ENCODE measurements at regions not wholly inside any gene's neighbourhood (a gene's known extent, or its start where the extent isn't known, plus 50 kb on each side); places are given as distances from the start of the nearest gene placed in this dataset.

DNA sequence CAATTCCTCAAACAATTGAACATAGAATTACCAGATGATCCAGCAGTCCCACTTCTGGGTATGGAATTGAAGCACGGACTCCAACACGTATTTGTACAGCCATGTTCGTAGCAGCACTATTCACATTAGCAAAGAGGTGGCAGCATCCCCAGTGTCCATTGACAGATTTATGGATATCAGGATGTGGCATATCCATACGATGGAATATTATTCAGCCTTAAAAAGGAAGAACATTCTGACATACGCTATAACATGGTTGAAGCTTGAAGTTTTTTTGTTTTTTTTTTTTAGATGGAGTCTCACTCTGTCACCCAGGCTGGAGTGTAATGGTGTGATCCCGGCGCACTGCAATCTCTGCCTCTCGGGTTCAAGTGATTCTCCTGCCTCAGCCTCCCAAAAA, 220.6 kb downstream of the ZIC5 start (continued):
- TF ChIP-seq, protein P1, sequence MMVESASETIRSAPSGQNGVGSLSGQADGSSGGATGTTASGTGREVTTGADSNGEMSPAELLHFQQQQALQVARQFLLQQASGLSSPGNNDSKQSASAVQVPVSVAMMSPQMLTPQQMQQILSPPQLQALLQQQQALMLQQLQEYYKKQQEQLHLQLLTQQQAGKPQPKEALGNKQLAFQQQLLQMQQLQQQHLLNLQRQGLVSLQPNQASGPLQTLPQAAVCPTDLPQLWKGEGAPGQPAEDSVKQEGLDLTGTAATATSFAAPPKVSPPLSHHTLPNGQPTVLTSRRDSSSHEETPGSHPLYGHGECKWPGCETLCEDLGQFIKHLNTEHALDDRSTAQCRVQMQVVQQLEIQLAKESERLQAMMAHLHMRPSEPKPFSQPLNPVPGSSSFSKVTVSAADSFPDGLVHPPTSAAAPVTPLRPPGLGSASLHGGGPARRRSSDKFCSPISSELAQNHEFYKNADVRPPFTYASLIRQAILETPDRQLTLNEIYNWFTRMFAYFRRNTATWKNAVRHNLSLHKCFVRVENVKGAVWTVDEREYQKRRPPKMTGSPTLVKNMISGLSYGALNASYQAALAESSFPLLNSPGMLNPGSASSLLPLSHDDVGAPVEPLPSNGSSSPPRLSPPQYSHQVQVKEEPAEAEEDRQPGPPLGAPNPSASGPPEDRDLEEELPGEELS (CRISPR knock-in tag; IDR thresholded peaks at IDR 0.05): no peak
- no peak for TF ChIP-seq SP1 (CRISPR knock-in tag; conservative IDR thresholded peaks at IDR 0.05)
- TF ChIP-seq, protein P2, sequence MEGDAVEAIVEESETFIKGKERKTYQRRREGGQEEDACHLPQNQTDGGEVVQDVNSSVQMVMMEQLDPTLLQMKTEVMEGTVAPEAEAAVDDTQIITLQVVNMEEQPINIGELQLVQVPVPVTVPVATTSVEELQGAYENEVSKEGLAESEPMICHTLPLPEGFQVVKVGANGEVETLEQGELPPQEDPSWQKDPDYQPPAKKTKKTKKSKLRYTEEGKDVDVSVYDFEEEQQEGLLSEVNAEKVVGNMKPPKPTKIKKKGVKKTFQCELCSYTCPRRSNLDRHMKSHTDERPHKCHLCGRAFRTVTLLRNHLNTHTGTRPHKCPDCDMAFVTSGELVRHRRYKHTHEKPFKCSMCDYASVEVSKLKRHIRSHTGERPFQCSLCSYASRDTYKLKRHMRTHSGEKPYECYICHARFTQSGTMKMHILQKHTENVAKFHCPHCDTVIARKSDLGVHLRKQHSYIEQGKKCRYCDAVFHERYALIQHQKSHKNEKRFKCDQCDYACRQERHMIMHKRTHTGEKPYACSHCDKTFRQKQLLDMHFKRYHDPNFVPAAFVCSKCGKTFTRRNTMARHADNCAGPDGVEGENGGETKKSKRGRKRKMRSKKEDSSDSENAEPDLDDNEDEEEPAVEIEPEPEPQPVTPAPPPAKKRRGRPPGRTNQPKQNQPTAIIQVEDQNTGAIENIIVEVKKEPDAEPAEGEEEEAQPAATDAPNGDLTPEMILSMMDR (IDR thresholded peaks at IDR 0.05): no peak
- no peak for TF ChIP-seq NFATC4 (CRISPR knock-in tag; IDR thresholded peaks at IDR 0.05)
- no peak for TF ChIP-seq ATF1 (CRISPR knock-in tag; IDR thresholded peaks at IDR 0.05)
- TF ChIP-seq, protein P3, sequence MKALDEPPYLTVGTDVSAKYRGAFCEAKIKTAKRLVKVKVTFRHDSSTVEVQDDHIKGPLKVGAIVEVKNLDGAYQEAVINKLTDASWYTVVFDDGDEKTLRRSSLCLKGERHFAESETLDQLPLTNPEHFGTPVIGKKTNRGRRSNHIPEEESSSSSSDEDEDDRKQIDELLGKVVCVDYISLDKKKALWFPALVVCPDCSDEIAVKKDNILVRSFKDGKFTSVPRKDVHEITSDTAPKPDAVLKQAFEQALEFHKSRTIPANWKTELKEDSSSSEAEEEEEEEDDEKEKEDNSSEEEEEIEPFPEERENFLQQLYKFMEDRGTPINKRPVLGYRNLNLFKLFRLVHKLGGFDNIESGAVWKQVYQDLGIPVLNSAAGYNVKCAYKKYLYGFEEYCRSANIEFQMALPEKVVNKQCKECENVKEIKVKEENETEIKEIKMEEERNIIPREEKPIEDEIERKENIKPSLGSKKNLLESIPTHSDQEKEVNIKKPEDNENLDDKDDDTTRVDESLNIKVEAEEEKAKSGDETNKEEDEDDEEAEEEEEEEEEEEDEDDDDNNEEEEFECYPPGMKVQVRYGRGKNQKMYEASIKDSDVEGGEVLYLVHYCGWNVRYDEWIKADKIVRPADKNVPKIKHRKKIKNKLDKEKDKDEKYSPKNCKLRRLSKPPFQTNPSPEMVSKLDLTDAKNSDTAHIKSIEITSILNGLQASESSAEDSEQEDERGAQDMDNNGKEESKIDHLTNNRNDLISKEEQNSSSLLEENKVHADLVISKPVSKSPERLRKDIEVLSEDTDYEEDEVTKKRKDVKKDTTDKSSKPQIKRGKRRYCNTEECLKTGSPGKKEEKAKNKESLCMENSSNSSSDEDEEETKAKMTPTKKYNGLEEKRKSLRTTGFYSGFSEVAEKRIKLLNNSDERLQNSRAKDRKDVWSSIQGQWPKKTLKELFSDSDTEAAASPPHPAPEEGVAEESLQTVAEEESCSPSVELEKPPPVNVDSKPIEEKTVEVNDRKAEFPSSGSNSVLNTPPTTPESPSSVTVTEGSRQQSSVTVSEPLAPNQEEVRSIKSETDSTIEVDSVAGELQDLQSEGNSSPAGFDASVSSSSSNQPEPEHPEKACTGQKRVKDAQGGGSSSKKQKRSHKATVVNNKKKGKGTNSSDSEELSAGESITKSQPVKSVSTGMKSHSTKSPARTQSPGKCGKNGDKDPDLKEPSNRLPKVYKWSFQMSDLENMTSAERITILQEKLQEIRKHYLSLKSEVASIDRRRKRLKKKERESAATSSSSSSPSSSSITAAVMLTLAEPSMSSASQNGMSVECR (CRISPR knock-in tag; IDR thresholded peaks at IDR 0.05; ENCODE audit: borderline replicate concordance): no peak
- no peak for TF ChIP-seq CBFB (CRISPR knock-in tag; IDR thresholded peaks at IDR 0.05; ENCODE audit: low read depth)

DNA sequence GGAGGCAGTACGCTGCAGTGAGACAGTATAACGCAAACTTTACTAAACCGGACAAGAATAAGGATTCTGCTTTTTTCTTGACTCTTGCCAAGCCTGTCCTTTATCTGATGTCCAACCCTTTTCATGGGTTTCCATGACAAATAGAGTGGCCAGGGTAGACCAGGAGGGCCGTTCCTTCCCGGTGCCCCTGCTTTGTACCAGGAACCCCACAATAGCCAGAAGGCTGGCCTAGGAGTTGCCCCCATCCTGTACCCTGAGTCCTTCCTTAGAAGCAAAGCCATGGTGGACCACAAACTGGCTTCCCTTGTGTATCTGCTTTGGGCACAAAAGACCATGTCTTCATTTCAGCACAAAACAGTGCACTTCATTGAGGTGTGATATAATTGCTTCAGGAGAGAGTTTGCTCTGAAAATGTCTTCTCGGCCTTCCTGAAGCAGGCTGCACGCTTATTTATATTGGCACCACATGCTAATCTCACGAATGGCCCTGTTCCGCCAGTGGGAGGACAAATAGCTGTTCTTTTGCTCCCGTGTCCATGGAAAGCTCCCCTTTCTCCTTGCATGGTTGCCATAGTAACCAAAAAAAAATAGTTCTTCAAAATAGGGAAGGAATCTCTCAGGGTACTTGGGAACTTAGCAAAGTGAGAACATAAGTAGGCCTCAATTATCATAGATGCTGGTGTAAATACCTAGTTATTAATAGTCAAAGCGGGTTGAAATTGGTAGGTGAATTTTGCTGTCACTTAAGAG, 222.1 kb downstream of the ZIC5 start:
- Mint-ChIP-seq H3K4me1 (peaks cover 51% of the 10 kb centered on the region), H3K27ac (peak overlapping the region; percentile 24; the same call in 1 of the 2 replicates), H3K27me3 (ENCODE audit: low read depth) (no peaks in the 10 kb centered on the region; the same call in 1 of the 2 replicates), H3K9me3 (no peaks in the 10 kb centered on the region), H3K4me3 (no peak overlapping the region), H3K36me3 (peaks cover 12% of the 10 kb centered on the region)
- no peak for DNase-seq (ENCODE audit: low spot score)
- CTCF ChIA-PET: interaction anchor here (1.0 to 1.1 kb wide), 2 partner anchors 18 to 28 kb away, joined by 3 read pairs; no protein-coding TSS in a partner anchor
- POLR2A ChIA-PET: no interaction called here
- no peak for ATAC-seq
- no peak for TF ChIP-seq TEAD1 (CRISPR knock-in tag; IDR thresholded peaks at IDR 0.05)
- TF ChIP-seq, protein P4, sequence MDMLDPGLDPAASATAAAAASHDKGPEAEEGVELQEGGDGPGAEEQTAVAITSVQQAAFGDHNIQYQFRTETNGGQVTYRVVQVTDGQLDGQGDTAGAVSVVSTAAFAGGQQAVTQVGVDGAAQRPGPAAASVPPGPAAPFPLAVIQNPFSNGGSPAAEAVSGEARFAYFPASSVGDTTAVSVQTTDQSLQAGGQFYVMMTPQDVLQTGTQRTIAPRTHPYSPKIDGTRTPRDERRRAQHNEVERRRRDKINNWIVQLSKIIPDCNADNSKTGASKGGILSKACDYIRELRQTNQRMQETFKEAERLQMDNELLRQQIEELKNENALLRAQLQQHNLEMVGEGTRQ (CRISPR knock-in tag; IDR thresholded peaks at IDR 0.05): no peak
- no peak for TF ChIP-seq SP1 (CRISPR knock-in tag; conservative IDR thresholded peaks at IDR 0.05)
- TF ChIP-seq FOXK1 (CRISPR knock-in tag; IDR thresholded peaks at IDR 0.05): no peak
- TF ChIP-seq, protein P5, sequence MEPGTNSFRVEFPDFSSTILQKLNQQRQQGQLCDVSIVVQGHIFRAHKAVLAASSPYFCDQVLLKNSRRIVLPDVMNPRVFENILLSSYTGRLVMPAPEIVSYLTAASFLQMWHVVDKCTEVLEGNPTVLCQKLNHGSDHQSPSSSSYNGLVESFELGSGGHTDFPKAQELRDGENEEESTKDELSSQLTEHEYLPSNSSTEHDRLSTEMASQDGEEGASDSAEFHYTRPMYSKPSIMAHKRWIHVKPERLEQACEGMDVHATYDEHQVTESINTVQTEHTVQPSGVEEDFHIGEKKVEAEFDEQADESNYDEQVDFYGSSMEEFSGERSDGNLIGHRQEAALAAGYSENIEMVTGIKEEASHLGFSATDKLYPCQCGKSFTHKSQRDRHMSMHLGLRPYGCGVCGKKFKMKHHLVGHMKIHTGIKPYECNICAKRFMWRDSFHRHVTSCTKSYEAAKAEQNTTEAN (CRISPR knock-in tag; IDR thresholded peaks at IDR 0.05): no peak
- no peak for TF ChIP-seq ATF1 (CRISPR knock-in tag; IDR thresholded peaks at IDR 0.05)
- no peak for TF ChIP-seq ETV6 (CRISPR knock-in tag; IDR thresholded peaks at IDR 0.05)
- no peak for TF ChIP-seq NR3C1 (CRISPR knock-in tag; conservative IDR thresholded peaks at IDR 0.05; ENCODE audit: low read depth)
- TF ChIP-seq GTF2I (CRISPR knock-in tag; conservative IDR thresholded peaks at IDR 0.05): no peak
- TF ChIP-seq, protein P6, sequence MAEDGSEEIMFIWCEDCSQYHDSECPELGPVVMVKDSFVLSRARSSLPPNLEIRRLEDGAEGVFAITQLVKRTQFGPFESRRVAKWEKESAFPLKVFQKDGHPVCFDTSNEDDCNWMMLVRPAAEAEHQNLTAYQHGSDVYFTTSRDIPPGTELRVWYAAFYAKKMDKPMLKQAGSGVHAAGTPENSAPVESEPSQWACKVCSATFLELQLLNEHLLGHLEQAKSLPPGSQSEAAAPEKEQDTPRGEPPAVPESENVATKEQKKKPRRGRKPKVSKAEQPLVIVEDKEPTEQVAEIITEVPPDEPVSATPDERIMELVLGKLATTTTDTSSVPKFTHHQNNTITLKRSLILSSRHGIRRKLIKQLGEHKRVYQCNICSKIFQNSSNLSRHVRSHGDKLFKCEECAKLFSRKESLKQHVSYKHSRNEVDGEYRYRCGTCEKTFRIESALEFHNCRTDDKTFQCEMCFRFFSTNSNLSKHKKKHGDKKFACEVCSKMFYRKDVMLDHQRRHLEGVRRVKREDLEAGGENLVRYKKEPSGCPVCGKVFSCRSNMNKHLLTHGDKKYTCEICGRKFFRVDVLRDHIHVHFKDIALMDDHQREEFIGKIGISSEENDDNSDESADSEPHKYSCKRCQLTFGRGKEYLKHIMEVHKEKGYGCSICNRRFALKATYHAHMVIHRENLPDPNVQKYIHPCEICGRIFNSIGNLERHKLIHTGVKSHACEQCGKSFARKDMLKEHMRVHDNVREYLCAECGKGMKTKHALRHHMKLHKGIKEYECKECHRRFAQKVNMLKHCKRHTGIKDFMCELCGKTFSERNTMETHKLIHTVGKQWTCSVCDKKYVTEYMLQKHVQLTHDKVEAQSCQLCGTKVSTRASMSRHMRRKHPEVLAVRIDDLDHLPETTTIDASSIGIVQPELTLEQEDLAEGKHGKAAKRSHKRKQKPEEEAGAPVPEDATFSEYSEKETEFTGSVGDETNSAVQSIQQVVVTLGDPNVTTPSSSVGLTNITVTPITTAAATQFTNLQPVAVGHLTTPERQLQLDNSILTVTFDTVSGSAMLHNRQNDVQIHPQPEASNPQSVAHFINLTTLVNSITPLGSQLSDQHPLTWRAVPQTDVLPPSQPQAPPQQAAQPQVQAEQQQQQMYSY (CRISPR knock-in tag; IDR thresholded peaks at IDR 0.05): no peak
- no peak for TF ChIP-seq CREM (CRISPR knock-in tag; IDR thresholded peaks at IDR 0.05)
- TF ChIP-seq FOXP1 (CRISPR knock-in tag; IDR thresholded peaks at IDR 0.05; ENCODE audit: borderline replicate concordance): no peak
- no peak for TF ChIP-seq ESRRA (CRISPR knock-in tag; IDR thresholded peaks at IDR 0.05; ENCODE audit: borderline replicate concordance)
- no peak for TF ChIP-seq ZNF396 (CRISPR knock-in tag; IDR thresholded peaks at IDR 0.05; ENCODE audit: borderline replicate concordance)
- TF ChIP-seq ZNF423 (CRISPR knock-in tag; IDR thresholded peaks at IDR 0.05): no peak
- TF ChIP-seq ZNF263 (CRISPR knock-in tag; IDR thresholded peaks at IDR 0.05; ENCODE audit: low read depth): no peak
- no peak for TF ChIP-seq FOXJ3 (CRISPR knock-in tag; IDR thresholded peaks at IDR 0.05; ENCODE audit: borderline replicate concordance)
